HG02870 (cell line): ENCODE measurements at regions not wholly inside any gene's neighbourhood (a gene's known extent, or its start where the extent isn't known, plus 50 kb on each side); places are given as distances from the start of the nearest gene placed in this dataset.
"Not testable (repeated sequence)": the region's sequence is repeated elsewhere in the genome, so short reads cannot be mapped to it uniquely, and the experiment has no call there.

Experiments
- ATAC-seq: cut with Tn5 transposase; IDR thresholded peaks from one replicate; pipeline ENCODE4 v1.9.1; 2021; ENCODE audit warnings: mild to moderate bottlenecking, moderate library complexity; ENCODE audit not compliant: unreplicated experiment

- ATAC-seq, result peak; percentile 72
Observed at GRCh38 chr1:99062192-99062591, 57.5 kb upstream of the PLPPR5 start.

GRCh38 chr1:99069146-99069545 is 64.5 kb upstream of the PLPPR5 start:
- no peak for ATAC-seq

- not testable (repeated sequence) for ATAC-seq
Observed at GRCh38 chr1:99078529-99078928, 73.9 kb upstream of the PLPPR5 start.

GRCh38 chr1:99082366-99082765 is 77.7 kb upstream of the PLPPR5 start:
- ATAC-seq, result no peak

- no peak for ATAC-seq
Observed at GRCh38 chr1:99083338-99083737, 78.7 kb upstream of the PLPPR5 start.

GRCh38 chr1:99084562-99084961 is 79.9 kb upstream of the PLPPR5 start:
- ATAC-seq, result peak; percentile 60

- ATAC-seq, result no peak
Observed at GRCh38 chr1:99086057-99086456, 81.4 kb upstream of the PLPPR5 start.

GRCh38 chr1:99098589-99098988 is 93.9 kb upstream of the PLPPR5 start:
- no peak for ATAC-seq

- no peak for ATAC-seq
Observed at GRCh38 chr1:99106274-99106673, 101.6 kb upstream of the PLPPR5 start.

GRCh38 chr1:99107680-99108079 is 103.0 kb upstream of the PLPPR5 start:
- no peak for ATAC-seq

GRCh38 chr1:99110140-99111041 is 105.7 kb upstream of the PLPPR5 start:
- no peak for ATAC-seq

GRCh38 chr1:99115231-99115630 is 110.6 kb upstream of the PLPPR5 start:
- no peak for ATAC-seq

GRCh38 chr1:99119188-99119587 is 114.5 kb upstream of the PLPPR5 start:
- no peak for ATAC-seq

GRCh38 chr1:99122039-99122438 is 117.4 kb upstream of the PLPPR5 start:
- no peak for ATAC-seq

- ATAC-seq, result no peak
Observed at GRCh38 chr1:99123936-99124335, 119.3 kb upstream of the PLPPR5 start.

GRCh38 chr1:99131546-99131945 is 126.9 kb upstream of the PLPPR5 start:
- no peak for ATAC-seq

- ATAC-seq, result no peak
Observed at GRCh38 chr1:99133756-99134500, 129.3 kb upstream of the PLPPR5 start.

GRCh38 chr1:99137554-99138206 is 126.6 kb upstream of the PLPPR4 start:
- ATAC-seq, result no peak

- ATAC-seq, result no peak
Observed at GRCh38 chr1:99139876-99140275, 124.4 kb upstream of the PLPPR4 start.

GRCh38 chr1:99146129-99146848 is 118.0 kb upstream of the PLPPR4 start:
- ATAC-seq, result no peak

GRCh38 chr1:99149952-99150351 is 114.3 kb upstream of the PLPPR4 start:
- ATAC-seq, result no peak
